ENCODE measurements at regions not wholly inside any gene's neighbourhood (a gene's known extent, or its start where the extent isn't known, plus 50 kb on each side); places are given as distances from the start of the nearest gene placed in this dataset.

DNA sequence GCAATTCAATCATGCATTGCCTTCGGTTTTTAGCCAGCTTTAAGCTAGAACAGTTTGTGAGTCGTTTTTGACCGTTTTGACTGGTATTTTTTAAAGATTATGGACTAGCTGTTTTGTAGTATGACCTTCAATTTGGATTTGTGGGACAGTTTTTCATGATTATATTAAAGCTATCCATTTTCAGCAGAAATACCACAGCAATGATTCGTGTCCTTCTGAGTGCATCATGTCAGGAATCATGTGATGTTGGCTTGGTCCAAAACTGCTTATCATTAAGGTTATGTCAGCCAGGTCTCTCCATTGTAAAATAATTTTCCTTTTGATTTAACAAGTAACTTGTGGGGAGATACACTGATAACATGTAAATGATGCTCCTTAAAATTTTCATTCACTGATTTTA lies 229.0 kb downstream of the POSTN start:
- TF ChIP-seq CTCF (IDR thresholded peaks at IDR 0.05), result no peak
- no peak for TF ChIP-seq POLR2A (IDR thresholded peaks at IDR 0.05)

Measured in right lobe of liver (tissue), 4 donors.